Endothelial cell of umbilical vein (primary cell): ENCODE measurements at regions not wholly inside any gene's neighbourhood (a gene's known extent, or its start where the extent isn't known, plus 50 kb on each side); places are given as distances from the start of the nearest gene placed in this dataset.

ENCODE experiments used
- BruUV-seq: library from RNA; stranded (reverse); fragments of 400-500 nt; replicated peaks from 2 replicates; lab custom pipeline; 2021; lab: Mats Ljungman, UMichigan
- CTCF ChIA-PET: fragments of 300-600, 350-600 bp; sonication (Branson Sonifier 250); formaldehyde crosslinking; loops from one replicate; lab custom pipeline; 2021; ENCODE audit warnings: antibody characterized with exemption, inconsistent platforms; lab: Charles Lee
- POLR2A ChIA-PET: fragments of 300-600, 350-600 bp; sonication (Branson Sonifier 250); formaldehyde crosslinking; loops from one replicate; lab custom pipeline; 2021; ENCODE audit warnings: antibody characterized with exemption, inconsistent platforms; lab: Charles Lee
- DNase-seq: peaks from one replicate; pipeline ENCODE4 v3.0.0-alpha.2; 2011; ENCODE audit warnings: low read depth, low spot score
- FAIRE-seq: peaks from 2 replicates; lab custom pipeline; 2011; peaks lifted over from hg19 to GRCh38; lab: Jason Lieb, UNC
- H2AFZ ChIP-seq: 2 replicates; pipeline ENCODE4 v1.6.0; 2012; ENCODE audit warnings: low read depth, low read length, control low read depth, inconsistent platforms
- H3K27ac ChIP-seq: 2 replicates; pipeline ENCODE4 v1.5.1; 2011; ENCODE audit warnings: low read depth, mild to moderate bottlenecking, control low read depth, low read length, moderate library complexity; ENCODE audit not compliant: insufficient read depth
- H3K27me3 ChIP-seq, 2 experiments: 2 replicates each; pipeline versions ENCODE4 v1.6.0 to v1.6.1; 2011; ENCODE audit warnings: low read length in 2 of 2, mixed read lengths in 1 of 2; ENCODE audit not compliant: control insufficient read depth in 2 of 2, insufficient read depth in 2 of 2
- H3K36me3 ChIP-seq, 2 experiments: 2 replicates in 1 of 2; 3 replicates in 1 of 2; pipeline ENCODE4 v1.5.1; 2011; ENCODE audit warnings: low read length in 2 of 2, mild to moderate bottlenecking in 1 of 2, moderate library complexity in 1 of 2; ENCODE audit not compliant: control insufficient read depth in 2 of 2, insufficient read depth in 2 of 2; ENCODE audit errors: extremely low read depth in 1 of 2
- H3K4me1 ChIP-seq: 3 replicates; pipeline ENCODE4 v1.5.1; 2011; ENCODE audit warnings: mild to moderate bottlenecking, low read length; ENCODE audit not compliant: control insufficient read depth, insufficient read depth; ENCODE audit errors: extremely low read depth
- H3K4me2 ChIP-seq: 2 replicates; pipeline ENCODE4 v1.6.1; 2011; ENCODE audit warnings: low read length, control low read depth, mixed read lengths; ENCODE audit not compliant: insufficient read depth
- H3K4me3 ChIP-seq, 3 experiments: fragments of 200-600 bp in 1 of 3; sonication (generic), shearing (Covaris generic) in 1 of 3; replicated peaks in 1 of 3; 2 replicates each; pipeline ENCODE4 v1.5.1; 2011 to 2016; ENCODE audit warnings: control low read depth in 3 of 3, low read length in 3 of 3, mild to moderate bottlenecking in 2 of 3, inconsistent platforms in 1 of 3, low read depth in 1 of 3, moderate library complexity in 1 of 3; ENCODE audit not compliant: insufficient read depth in 1 of 3
- H3K79me2 ChIP-seq: 2 replicates; pipeline ENCODE4 v1.6.0; 2012; ENCODE audit warnings: low read length, inconsistent platforms; ENCODE audit not compliant: control insufficient read depth, insufficient read depth
- H3K9ac ChIP-seq: replicated peaks from 2 replicates; pipeline ENCODE3; 2011; ENCODE audit warnings: low read length, control low read depth; ENCODE audit not compliant: insufficient read depth; ENCODE audit errors: extremely low read depth
- H3K9me1 ChIP-seq: replicated peaks from 3 replicates; pipeline ENCODE4 v1.6.0; 2011; ENCODE audit warnings: mild to moderate bottlenecking, low read length; ENCODE audit not compliant: control insufficient read depth, insufficient read depth; ENCODE audit errors: extremely low read depth
- H3K9me3 ChIP-seq: replicated peaks from 2 replicates; pipeline ENCODE4 v1.5.1; 2012; ENCODE audit warnings: low read length, inconsistent platforms; ENCODE audit not compliant: control insufficient read depth, insufficient read depth
- H4K20me1 ChIP-seq: replicated peaks from 2 replicates; pipeline ENCODE3; 2011; ENCODE audit warnings: mild to moderate bottlenecking, low read length; ENCODE audit not compliant: control insufficient read depth, insufficient read depth; ENCODE audit errors: extremely low read depth
- EZH2 ChIP-seq: IDR thresholded peaks from 2 replicates; pipeline ENCODE4 v1.6.1; 2012; ENCODE audit warnings: borderline replicate concordance, low read depth, mild to moderate bottlenecking, moderate library complexity, low read length, inconsistent platforms; ENCODE audit not compliant: severe bottlenecking
- FOS ChIP-seq: IDR thresholded peaks from 2 replicates; pipeline ENCODE4 v1.6.1; 2011; ENCODE audit warnings: mild to moderate bottlenecking, low read length, moderate library complexity, borderline replicate concordance; ENCODE audit not compliant: insufficient read depth
- GATA2 ChIP-seq: IDR thresholded peaks from 2 replicates; pipeline ENCODE4 v1.7.0; 2011; ENCODE audit warnings: low read depth, mild to moderate bottlenecking, moderate library complexity, mixed read lengths, low read length; ENCODE audit not compliant: insufficient read length, insufficient read depth
- JUN ChIP-seq: IDR thresholded peaks from 2 replicates; pipeline ENCODE4 v1.6.1; 2011; ENCODE audit warnings: borderline replicate concordance, low read depth; ENCODE audit not compliant: insufficient read length, insufficient read depth
- MYC ChIP-seq: IDR thresholded peaks from one replicate; pipeline ENCODE4 v1.6.1; 2011; ENCODE audit warnings: mild to moderate bottlenecking, low read depth, low read length
- POLR2A ChIP-seq: IDR thresholded peaks from 2 replicates; pipeline ENCODE4 v1.6.1; 2012; ENCODE audit warnings: low read depth, mild to moderate bottlenecking, control low read depth, low read length
- POLR2AphosphoS5 ChIP-seq: IDR thresholded peaks from 2 replicates; pipeline ENCODE4 v1.6.1; 2012; ENCODE audit warnings: low read depth, mild to moderate bottlenecking, control low read depth, low read length, moderate library complexity; ENCODE audit not compliant: insufficient read depth
- dilution Hi-C: fragments of 300-500 bp; cut with MboI; formaldehyde crosslinking; loops from one replicate; pipeline ENCODE4 v1.15.0; 2019; ENCODE audit warnings: low sequenced_read_pairs; ENCODE audit not compliant: extremely low pct_ligation_motif_present
- intact Hi-C: fragments of 100-400 bp; cut with micrococcal nuclease; formaldehyde crosslinking; loops from one replicate; pipeline ENCODE4 v1.10.0; 2022
- TF ChIP-seq, protein P1 (sequence below): IDR thresholded peaks from 2 replicates; pipeline ENCODE4 v1.6.1; 2011; ENCODE audit not compliant: insufficient read depth, insufficient read length
- TF ChIP-seq, protein P2 (sequence below), 2 donors: IDR thresholded peaks; 1 replicate in 1 of 2; 2 replicates in 1 of 2; pipeline ENCODE4 v1.5.1; 2011; ENCODE audit warnings: low read length in 2 of 2, mild to moderate bottlenecking in 2 of 2, moderate library complexity in 2 of 2, control low read depth in 1 of 2, inconsistent platforms in 1 of 2, low read depth in 1 of 2; ENCODE audit not compliant: insufficient read depth in 1 of 2; ENCODE audit errors: extremely low read depth in 1 of 2

DNA sequence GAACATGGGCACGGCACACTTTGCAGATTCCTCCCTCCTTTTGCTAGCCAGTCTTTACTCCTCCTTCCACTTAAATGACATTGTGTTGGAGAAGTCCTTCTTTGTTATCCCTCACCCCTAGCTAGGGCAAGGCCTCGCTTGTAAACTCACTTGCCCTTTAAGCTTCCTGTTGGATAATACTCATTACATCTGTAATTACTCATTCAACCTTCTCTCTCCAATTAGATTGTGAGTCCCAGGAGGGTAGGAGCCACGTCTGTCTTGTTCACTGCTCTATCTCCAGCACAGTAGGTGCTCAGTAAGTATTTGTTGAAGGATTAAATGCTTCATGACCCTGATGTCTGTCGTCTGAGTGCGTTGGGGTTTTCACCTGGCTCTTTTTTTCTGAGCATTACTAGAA lies 98.7 kb upstream of the USP24 start:
- DNase-seq = peak; percentile 54
- BruUV-seq = no TSS peak
- POLR2A ChIA-PET = no interaction called here

More for the DNA sequence above, 98.7 kb upstream of the USP24 start:
- TF ChIP-seq, protein P1, sequence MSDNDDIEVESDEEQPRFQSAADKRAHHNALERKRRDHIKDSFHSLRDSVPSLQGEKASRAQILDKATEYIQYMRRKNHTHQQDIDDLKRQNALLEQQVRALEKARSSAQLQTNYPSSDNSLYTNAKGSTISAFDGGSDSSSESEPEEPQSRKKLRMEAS = no peak
- TF ChIP-seq GATA2 = no peak
- TF ChIP-seq FOS = no peak
- TF ChIP-seq POLR2A = no peak
- TF ChIP-seq, protein P2, sequence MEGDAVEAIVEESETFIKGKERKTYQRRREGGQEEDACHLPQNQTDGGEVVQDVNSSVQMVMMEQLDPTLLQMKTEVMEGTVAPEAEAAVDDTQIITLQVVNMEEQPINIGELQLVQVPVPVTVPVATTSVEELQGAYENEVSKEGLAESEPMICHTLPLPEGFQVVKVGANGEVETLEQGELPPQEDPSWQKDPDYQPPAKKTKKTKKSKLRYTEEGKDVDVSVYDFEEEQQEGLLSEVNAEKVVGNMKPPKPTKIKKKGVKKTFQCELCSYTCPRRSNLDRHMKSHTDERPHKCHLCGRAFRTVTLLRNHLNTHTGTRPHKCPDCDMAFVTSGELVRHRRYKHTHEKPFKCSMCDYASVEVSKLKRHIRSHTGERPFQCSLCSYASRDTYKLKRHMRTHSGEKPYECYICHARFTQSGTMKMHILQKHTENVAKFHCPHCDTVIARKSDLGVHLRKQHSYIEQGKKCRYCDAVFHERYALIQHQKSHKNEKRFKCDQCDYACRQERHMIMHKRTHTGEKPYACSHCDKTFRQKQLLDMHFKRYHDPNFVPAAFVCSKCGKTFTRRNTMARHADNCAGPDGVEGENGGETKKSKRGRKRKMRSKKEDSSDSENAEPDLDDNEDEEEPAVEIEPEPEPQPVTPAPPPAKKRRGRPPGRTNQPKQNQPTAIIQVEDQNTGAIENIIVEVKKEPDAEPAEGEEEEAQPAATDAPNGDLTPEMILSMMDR (IDR thresholded peaks at IDR 0.05; ENCODE audit: extremely low read depth in 1 of 2, insufficient read depth in 1 of 2, low read depth in 1 of 2, low read length in 2 of 2) = no peak
- no peak for TF ChIP-seq MYC
- no peak for TF ChIP-seq POLR2AphosphoS5
- TF ChIP-seq JUN = no peak
- TF ChIP-seq EZH2 = no peak
- peak overlapping the region; percentile 35 for H2AFZ ChIP-seq
- peak overlapping the region; percentile 16 for H3K27ac ChIP-seq
- H3K4me1 ChIP-seq = peaks cover 59% of the 10 kb centered on the region
- no peak for FAIRE-seq
- no peaks in the 10 kb centered on the region for H3K79me2 ChIP-seq
- H3K9me1 ChIP-seq = no peaks in the 10 kb centered on the region
- intact Hi-C loops = loop anchor here (5.0 kb wide), 1 partner anchor 758 kb away; no protein-coding TSS in a partner anchor
- H4K20me1 ChIP-seq = no peaks in the 10 kb centered on the region
- H3K27me3 ChIP-seq = no peaks in the 10 kb centered on the region
- CTCF ChIA-PET = interaction anchor here (1.0 to 1.2 kb wide), 2 partner anchors 24 to 62 kb away, joined by 3 to 5 read pairs; no protein-coding TSS in a partner anchor
- no peaks in the 10 kb centered on the region for H3K9me3 ChIP-seq
- no peak overlapping the region for H3K4me2 ChIP-seq
- dilution Hi-C loops = no loop called here
- H3K36me3 ChIP-seq = no peaks in the 10 kb centered on the region
- no peak overlapping the region for H3K4me3 ChIP-seq
- no peak overlapping the region for H3K9ac ChIP-seq
